ENCODE measurements at regions not wholly inside any gene's neighbourhood (a gene's known extent, or its start where the extent isn't known, plus 50 kb on each side); places are given as distances from the start of the nearest gene placed in this dataset.

DNA sequence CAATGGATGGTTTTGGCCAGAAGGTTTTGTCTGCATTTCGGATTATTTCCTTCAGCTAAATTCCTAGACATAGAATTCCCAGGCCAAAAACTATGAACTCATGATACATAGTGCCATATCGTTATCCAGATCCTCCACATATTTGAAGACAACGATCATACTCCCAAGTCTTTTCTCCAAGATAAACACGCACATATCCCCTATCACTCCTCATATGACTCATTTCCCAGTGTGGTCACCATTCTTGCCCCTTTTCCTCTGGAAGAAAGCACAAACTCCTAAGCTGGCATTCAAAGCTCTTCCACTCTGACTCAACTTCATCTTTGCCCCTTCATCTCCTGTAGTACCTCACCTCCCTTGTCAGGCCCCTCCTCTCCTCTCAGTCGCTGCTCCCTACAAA, 277.6 kb downstream of the PLPP3 start:
- no peaks in the 10 kb centered on the region for H3K36me3 ChIP-seq
- no peaks in the 10 kb centered on the region for H3K27me3 ChIP-seq
- DNase-seq (ENCODE audit: extremely low spot score): no peak
- intact Hi-C loops (cut with DNase I): no loop called here
- TF ChIP-seq, protein P1, sequence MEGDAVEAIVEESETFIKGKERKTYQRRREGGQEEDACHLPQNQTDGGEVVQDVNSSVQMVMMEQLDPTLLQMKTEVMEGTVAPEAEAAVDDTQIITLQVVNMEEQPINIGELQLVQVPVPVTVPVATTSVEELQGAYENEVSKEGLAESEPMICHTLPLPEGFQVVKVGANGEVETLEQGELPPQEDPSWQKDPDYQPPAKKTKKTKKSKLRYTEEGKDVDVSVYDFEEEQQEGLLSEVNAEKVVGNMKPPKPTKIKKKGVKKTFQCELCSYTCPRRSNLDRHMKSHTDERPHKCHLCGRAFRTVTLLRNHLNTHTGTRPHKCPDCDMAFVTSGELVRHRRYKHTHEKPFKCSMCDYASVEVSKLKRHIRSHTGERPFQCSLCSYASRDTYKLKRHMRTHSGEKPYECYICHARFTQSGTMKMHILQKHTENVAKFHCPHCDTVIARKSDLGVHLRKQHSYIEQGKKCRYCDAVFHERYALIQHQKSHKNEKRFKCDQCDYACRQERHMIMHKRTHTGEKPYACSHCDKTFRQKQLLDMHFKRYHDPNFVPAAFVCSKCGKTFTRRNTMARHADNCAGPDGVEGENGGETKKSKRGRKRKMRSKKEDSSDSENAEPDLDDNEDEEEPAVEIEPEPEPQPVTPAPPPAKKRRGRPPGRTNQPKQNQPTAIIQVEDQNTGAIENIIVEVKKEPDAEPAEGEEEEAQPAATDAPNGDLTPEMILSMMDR (IDR thresholded peaks at IDR 0.05): no peak
- TF ChIP-seq EP300 (IDR thresholded peaks at IDR 0.05): no peak
- no peak for TF ChIP-seq POLR2AphosphoS5 (IDR thresholded peaks at IDR 0.05)
- H3K27ac ChIP-seq (replicated peaks in 1 of 4): no peak overlapping the region
- no peaks in the 10 kb centered on the region for H3K4me1 ChIP-seq
- no peak overlapping the region for H3K4me3 ChIP-seq
- WGBS: 88% methylated on average over 5 of the region's 5 CpGs
- H3K9me3 ChIP-seq: no peaks in the 10 kb centered on the region

DNA sequence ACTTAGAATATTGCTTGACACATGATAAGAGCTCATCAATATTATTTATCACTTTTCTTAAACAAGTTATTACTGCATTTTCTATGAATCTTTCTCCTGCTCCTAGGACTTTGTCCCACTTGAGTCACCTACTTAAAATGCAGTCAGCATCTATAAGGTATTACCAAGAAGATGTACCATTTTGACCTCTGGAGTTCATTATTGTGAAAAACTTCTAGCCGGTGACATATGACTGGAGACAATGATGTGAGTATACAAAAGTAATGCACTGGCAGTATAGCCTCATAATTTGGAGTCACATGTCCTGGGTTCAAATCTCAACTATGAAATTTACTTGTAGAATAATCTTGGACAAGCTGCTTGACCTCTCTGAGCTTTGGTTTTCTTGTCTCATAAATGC, 278.5 kb downstream of the PLPP3 start:
- H3K27ac ChIP-seq (replicated peaks in 1 of 4): no peak overlapping the region
- WGBS: 100% methylated on average over 1 of the region's 1 CpG
- no peaks in the 10 kb centered on the region for H3K36me3 ChIP-seq
- intact Hi-C loops (cut with DNase I): no loop called here
- H3K4me1 ChIP-seq: no peaks in the 10 kb centered on the region
- no peak overlapping the region for H3K4me3 ChIP-seq
- TF ChIP-seq EP300 (IDR thresholded peaks at IDR 0.05): no peak
- no peaks in the 10 kb centered on the region for H3K27me3 ChIP-seq
- DNase-seq (ENCODE audit: extremely low spot score): no peak
- no peaks in the 10 kb centered on the region for H3K9me3 ChIP-seq

DNA sequence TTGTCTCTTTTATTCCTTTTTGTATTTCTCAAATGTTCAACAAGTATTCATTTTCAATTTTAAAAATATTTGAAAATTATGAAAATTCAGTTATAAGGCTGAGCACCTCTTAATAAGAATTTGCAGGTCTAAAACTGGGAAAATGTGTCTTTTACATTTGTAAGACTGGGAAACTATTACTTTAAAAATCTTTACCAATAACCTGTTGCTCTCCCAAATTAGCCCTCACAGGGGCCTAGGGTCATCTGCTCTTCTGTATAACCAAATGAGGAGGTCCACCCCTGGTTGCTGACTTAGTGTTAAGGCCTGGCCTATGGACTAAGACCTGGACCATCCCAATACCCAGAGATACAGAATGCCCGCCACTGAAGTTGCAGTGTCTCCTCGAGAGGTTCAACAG, 280.5 kb downstream of the PLPP3 start:
- H3K9me3 ChIP-seq: no peaks in the 10 kb centered on the region
- H3K27me3 ChIP-seq: no peaks in the 10 kb centered on the region
- intact Hi-C loops (cut with DNase I): no loop called here
- no peak overlapping the region for H3K4me3 ChIP-seq
- TF ChIP-seq POLR2AphosphoS5 (IDR thresholded peaks at IDR 0.05) (no peak), POLR2A (IDR thresholded peaks at IDR 0.05; ENCODE audit: low read depth) (no peak), EP300 (IDR thresholded peaks at IDR 0.05) (no peak)
- TF ChIP-seq, protein P1 (IDR thresholded peaks at IDR 0.05): no peak
- 100% methylated on average over 2 of the region's 2 CpGs for WGBS
- DNase-seq (ENCODE audit: extremely low spot score): no peak
- no peaks in the 10 kb centered on the region for H3K4me1 ChIP-seq
- H3K36me3 ChIP-seq: no peaks in the 10 kb centered on the region
- H3K27ac ChIP-seq (replicated peaks in 1 of 4): no peak overlapping the region

DNA sequence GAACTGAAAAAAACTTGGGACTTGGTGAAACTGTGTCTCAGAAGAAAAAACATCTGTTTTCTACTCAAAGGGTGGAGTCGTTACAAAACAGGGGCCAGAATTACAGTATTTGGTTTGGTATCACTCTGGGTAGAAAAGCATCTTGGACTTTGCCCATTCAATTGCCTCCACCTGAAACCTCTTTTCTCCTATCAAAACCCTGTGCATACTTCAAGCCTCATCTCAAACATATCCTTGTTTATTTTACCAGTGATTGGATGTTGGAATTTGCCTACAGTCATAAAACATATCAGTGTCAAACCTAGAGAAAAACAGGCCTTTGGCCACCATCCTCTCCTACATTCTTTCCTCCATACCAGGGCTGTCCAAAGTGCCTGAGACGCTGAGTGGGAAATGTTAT, 281.5 kb downstream of the PLPP3 start:
- Histone ChIP-seq H3K27ac (replicated peaks in 1 of 4) (no peak overlapping the region), H3K27me3 (no peaks in the 10 kb centered on the region), H3K4me3 (no peak overlapping the region), H3K4me1 (no peaks in the 10 kb centered on the region), H3K9me3 (no peaks in the 10 kb centered on the region), H3K36me3 (no peaks in the 10 kb centered on the region)
- 62% methylated on average over 2 of the region's 2 CpGs for WGBS
- DNase-seq (ENCODE audit: extremely low spot score): no peak
- intact Hi-C loops (cut with DNase I): no loop called here
- TF ChIP-seq POLR2AphosphoS5 (IDR thresholded peaks at IDR 0.05): no peak
- TF ChIP-seq, protein P1 (IDR thresholded peaks at IDR 0.05): no peak
- no peak for TF ChIP-seq EP300 (IDR thresholded peaks at IDR 0.05)
- no peak for TF ChIP-seq POLR2A (IDR thresholded peaks at IDR 0.05; ENCODE audit: low read depth)

DNA sequence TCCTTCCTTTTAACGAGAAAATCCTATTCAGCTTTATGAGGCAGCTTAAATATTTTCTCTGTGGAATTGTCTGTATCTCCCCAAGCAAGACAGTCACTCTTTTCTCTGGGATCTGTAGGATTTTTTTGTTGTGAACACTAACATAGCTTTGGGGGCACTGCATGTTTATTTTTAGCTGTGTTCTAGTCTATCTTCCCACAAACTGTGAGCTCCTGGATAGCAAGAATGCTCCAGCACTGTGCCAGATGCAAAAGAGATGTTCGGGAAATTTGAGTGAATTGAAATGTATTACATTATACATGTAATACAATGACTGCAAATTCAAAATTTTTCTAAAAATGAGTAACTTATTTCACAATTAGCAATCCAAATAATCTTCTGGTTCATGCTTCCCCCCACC, 282.2 kb downstream of the PLPP3 start:
- TF ChIP-seq, protein P1 (IDR thresholded peaks at IDR 0.05): no peak
- TF ChIP-seq EP300 (IDR thresholded peaks at IDR 0.05) (no peak), POLR2AphosphoS5 (IDR thresholded peaks at IDR 0.05) (no peak), POLR2A (IDR thresholded peaks at IDR 0.05; ENCODE audit: low read depth) (no peak)
- Histone ChIP-seq H3K36me3 (no peaks in the 10 kb centered on the region), H3K4me3 (no peak overlapping the region), H3K9me3 (no peaks in the 10 kb centered on the region), H3K27ac (replicated peaks in 1 of 4) (no peak overlapping the region), H3K4me1 (peaks cover 0 to under 1% (median 0%) of the 10 kb centered on the region in 4 donors), H3K27me3 (no peaks in the 10 kb centered on the region)
- 88% methylated on average over 2 of the region's 2 CpGs for WGBS
- no peak for DNase-seq (ENCODE audit: extremely low spot score)
- intact Hi-C loops (cut with DNase I): no loop called here
